IMR-90 (cell line): ENCODE measurements at regions not wholly inside any gene's neighbourhood (a gene's known extent, or its start where the extent isn't known, plus 50 kb on each side); places are given as distances from the start of the nearest gene placed in this dataset.

Experiments used
- ATAC-seq: fragments of 200-7000 bp; cut with Tn5 transposase; 2 replicates; pipeline ENCODE4 v1.9.1; 2020; ENCODE audit warnings: low read depth, mild to moderate bottlenecking, moderate library complexity
- BruUV-seq: library from RNA; stranded (reverse); fragments of 400-500 nt; replicated peaks from 2 replicates; lab custom pipeline; 2021; lab: Mats Ljungman, UMichigan
- CTCF ChIA-PET: fragments of 300-600 bp; formaldehyde crosslinking; extraction: SDS; loops from one replicate; lab custom pipeline; 2021; ENCODE audit warnings: antibody characterized with exemption; lab: Yijun Ruan, JAX
- POLR2A ChIA-PET: fragments of 300-600 bp; sonication (Branson Sonifier 250); formaldehyde crosslinking; loops from one replicate; lab custom pipeline; 2022; ENCODE audit warnings: antibody characterized with exemption; ENCODE audit not compliant: unreplicated experiment; lab: Charles Lee
- DNase-seq: peaks from one replicate; pipeline ENCODE4 v3.0.0; 2013
- H2AFZ ChIP-seq: replicated peaks from 2 replicates; pipeline ENCODE3; 2013; ENCODE audit warnings: low read length, mild to moderate bottlenecking; ENCODE audit not compliant: poor library complexity
- H2AK5ac ChIP-seq: 2 replicates; pipeline ENCODE4 v1.6.1; 2013; ENCODE audit warnings: low read depth, low read length, inconsistent platforms
- H2AK9ac ChIP-seq: replicated peaks from 2 replicates; pipeline ENCODE3; 2013; ENCODE audit warnings: mild to moderate bottlenecking, low read depth, low read length, moderate library complexity; ENCODE audit not compliant: poor library complexity
- H2BK120ac ChIP-seq: 2 replicates; pipeline ENCODE4 v1.6.1; 2013; ENCODE audit warnings: low read depth, low read length, inconsistent platforms
- H2BK15ac ChIP-seq: 3 replicates; pipeline ENCODE4 v1.6.1; 2013; ENCODE audit warnings: low read depth, low read length, inconsistent platforms
- H2BK20ac ChIP-seq: 2 replicates; pipeline ENCODE4 v1.6.1; 2013; ENCODE audit warnings: low read depth, mild to moderate bottlenecking, inconsistent platforms, low read length, moderate library complexity
- H2BK5ac ChIP-seq: 2 replicates; pipeline ENCODE4 v1.6.1; 2013; ENCODE audit warnings: mild to moderate bottlenecking, low read depth, low read length, inconsistent platforms; ENCODE audit not compliant: poor library complexity, severe bottlenecking
- H3K14ac ChIP-seq: replicated peaks from 2 replicates; pipeline ENCODE4 v1.6.1; 2013; ENCODE audit warnings: low read depth, low read length, inconsistent platforms
- H3K18ac ChIP-seq: 2 replicates; pipeline ENCODE4 v1.6.1; 2013; ENCODE audit warnings: low read depth, low read length, control low read depth
- H3K23ac ChIP-seq: 2 replicates; pipeline ENCODE4 v1.6.1; 2013; ENCODE audit warnings: low read depth, low read length, inconsistent platforms
- H3K27ac ChIP-seq: 2 replicates; pipeline ENCODE4 v1.5.1; 2013; ENCODE audit warnings: mild to moderate bottlenecking, control low read depth, low read length; ENCODE audit not compliant: insufficient read depth
- H3K27me3 ChIP-seq: 2 replicates; pipeline ENCODE4 v1.6.1; 2013; ENCODE audit warnings: low read length; ENCODE audit not compliant: control insufficient read depth, insufficient read depth
- H3K36me3 ChIP-seq: 2 replicates; pipeline ENCODE4 v1.6.1; 2013; ENCODE audit warnings: low read length, mixed read lengths; ENCODE audit not compliant: control insufficient read depth, insufficient read depth
- H3K4ac ChIP-seq: 2 replicates; pipeline ENCODE4 v1.6.1; 2013; ENCODE audit warnings: low read depth, low read length, inconsistent platforms
- H3K4me1 ChIP-seq: 2 replicates; pipeline ENCODE4 v1.6.1; 2013; ENCODE audit warnings: low read length, mixed read lengths; ENCODE audit not compliant: control insufficient read depth, insufficient read depth
- H3K4me2 ChIP-seq: 2 replicates; pipeline ENCODE4 v1.6.1; 2013; ENCODE audit warnings: low read depth, mild to moderate bottlenecking, control low read depth, low read length, moderate library complexity
- H3K4me3 ChIP-seq: 2 replicates; pipeline ENCODE4 v1.5.1; 2013; ENCODE audit warnings: low read depth, mild to moderate bottlenecking, control low read depth, low read length, moderate library complexity; ENCODE audit not compliant: insufficient read depth
- H3K56ac ChIP-seq: 2 replicates; pipeline ENCODE4 v1.6.1; 2013; ENCODE audit warnings: low read length, inconsistent platforms; ENCODE audit not compliant: insufficient read depth; ENCODE audit errors: extremely low read depth
- H3K79me1 ChIP-seq, 2 experiments: 2 replicates each; pipeline ENCODE4 v1.6.1; 2013; ENCODE audit warnings: low read length in 2 of 2, inconsistent platforms in 1 of 2, low read depth in 1 of 2
- H3K9ac ChIP-seq: 2 replicates; pipeline ENCODE4 v1.6.1; 2013; ENCODE audit warnings: low read depth, low read length, control low read depth
- H3K9me1 ChIP-seq: 2 replicates; pipeline ENCODE4 v1.6.1; 2013; ENCODE audit warnings: low read length, inconsistent platforms; ENCODE audit not compliant: insufficient read depth
- H3K9me3 ChIP-seq: 2 replicates; pipeline ENCODE4 v1.6.1; 2013; ENCODE audit warnings: low read length; ENCODE audit not compliant: control insufficient read depth, insufficient read depth
- H4K20me1 ChIP-seq: 2 replicates; pipeline ENCODE4 v1.6.1; 2013; ENCODE audit warnings: low read length, inconsistent platforms; ENCODE audit not compliant: insufficient read depth
- H4K5ac ChIP-seq: 2 replicates; pipeline ENCODE4 v1.6.1; 2013; ENCODE audit warnings: mild to moderate bottlenecking, low read depth, low read length, control low read depth
- H4K8ac ChIP-seq, 2 experiments: 2 replicates each; pipeline ENCODE4 v1.6.1; 2013; ENCODE audit warnings: low read depth in 2 of 2, low read length in 2 of 2, control low read depth in 1 of 2, inconsistent platforms in 1 of 2
- H4K91ac ChIP-seq: 2 replicates; pipeline ENCODE4 v1.6.1; 2013; ENCODE audit warnings: low read depth, low read length, inconsistent platforms; ENCODE audit not compliant: insufficient read depth
- CHD1 ChIP-seq: IDR thresholded peaks from 2 replicates; pipeline ENCODE4 v1.6.1; 2012; ENCODE audit warnings: low read depth, low read length, improper control_type of control experiment
- ELK1 ChIP-seq: fragments of 150-350 bp; IDR thresholded peaks from 2 replicates; pipeline ENCODE4 v1.6.1; 2016; ENCODE audit warnings: low read depth, mild to moderate bottlenecking, low read length, moderate library complexity, borderline replicate concordance
- FOS ChIP-seq: fragments of 150-350 bp; IDR thresholded peaks from 2 replicates; pipeline ENCODE4 v1.6.1; 2016; ENCODE audit warnings: low read depth, low read length
- MAFK ChIP-seq: IDR thresholded peaks from 2 replicates; pipeline ENCODE4 v1.6.1; 2012; ENCODE audit warnings: low read depth, low read length, improper control_type of control experiment
- MXI1 ChIP-seq: IDR thresholded peaks from 2 replicates; pipeline ENCODE4 v1.6.1; 2012; ENCODE audit warnings: low read depth, mild to moderate bottlenecking, low read length, moderate library complexity, borderline replicate concordance
- NFE2L2 ChIP-seq: fragments of 150-350 bp; IDR thresholded peaks from 2 replicates; pipeline ENCODE4 v1.6.1; 2016; ENCODE audit warnings: low read depth, mild to moderate bottlenecking, low read length
- RAD21 ChIP-seq: IDR thresholded peaks from 2 replicates; pipeline ENCODE4 v1.6.1; 2012; ENCODE audit warnings: low read length, improper control_type of control experiment
- RCOR1 ChIP-seq: IDR thresholded peaks from 2 replicates; pipeline ENCODE4 v1.6.1; 2012; ENCODE audit warnings: mild to moderate bottlenecking, low read length, improper control_type of control experiment; ENCODE audit not compliant: insufficient replicate concordance
- WGBS, 2 experiments: methylation state at CpG; one replicate each; pipeline versions ENCODE4 v1.1.5 to v1.1.7; 2013; ENCODE audit warnings: missing lambda C conversion rate in 2 of 2; ENCODE audit not compliant: insufficient read length in 1 of 2; ENCODE audit errors: extremely low coverage in 2 of 2; 5-methylcytosine and 5-hydroxymethylcytosine counted together
- dilution Hi-C: fragments of 300-500 bp; cut with HindIII; formaldehyde crosslinking; loops from one replicate; pipeline ENCODE4 v1.14.3; 2018; ENCODE audit warnings: low sequenced_read_pairs; ENCODE audit not compliant: unreplicated experiment
- in situ Hi-C: fragments of 300-500 bp; cut with MboI; formaldehyde crosslinking; loops from 3 replicates; pipeline ENCODE4 v1.14.3; 2019; ENCODE audit warnings: low sequenced_read_pairs, inconsistent platforms, mixed read lengths
- intact Hi-C: fragments of 100-400 bp; cut with micrococcal nuclease; formaldehyde crosslinking; loops from 2 replicates; pipeline ENCODE4 v1.10.0; 2022
- TF ChIP-seq, protein P1 (sequence below): fragments of 150-350 bp; IDR thresholded peaks from 2 replicates; pipeline ENCODE4 v1.6.1; 2017; ENCODE audit warnings: mild to moderate bottlenecking, antibody characterized with exemption, low read length, low read depth

GRCh38 chr22:36086170-36086490 lies 57.5 kb upstream of the RBFOX2 start:
- H2BK120ac ChIP-seq, result no peak overlapping the region
- no peak overlapping the region for H2AFZ ChIP-seq
- H2BK20ac ChIP-seq, result no peak overlapping the region
- WGBS, 2 experiments, result no CpG with 5 or more reads among the region's 6 CpGs
- no peak for DNase-seq
- no peak overlapping the region for H2AK5ac ChIP-seq
- no peaks in the 10 kb centered on the region for H3K9me3 ChIP-seq
- no peak overlapping the region for H4K91ac ChIP-seq
- no peak overlapping the region for H3K9ac ChIP-seq
- H4K20me1 ChIP-seq, result no peaks in the 10 kb centered on the region
- no peak overlapping the region for H3K18ac ChIP-seq
- no peak overlapping the region for H4K5ac ChIP-seq
- no peak overlapping the region for H3K4me3 ChIP-seq
- ChIA-PET CTCF (no interaction called here), POLR2A (interaction anchor here (0.6 kb wide), 1 partner anchor 454 kb away, joined by 4 read pairs; no protein-coding TSS in a partner anchor)
- no peak for TF ChIP-seq ELK1
- TF ChIP-seq RCOR1, result no peak
- TF ChIP-seq FOS, result no peak
- TF ChIP-seq MAFK, result no peak
- TF ChIP-seq, protein P1, sequence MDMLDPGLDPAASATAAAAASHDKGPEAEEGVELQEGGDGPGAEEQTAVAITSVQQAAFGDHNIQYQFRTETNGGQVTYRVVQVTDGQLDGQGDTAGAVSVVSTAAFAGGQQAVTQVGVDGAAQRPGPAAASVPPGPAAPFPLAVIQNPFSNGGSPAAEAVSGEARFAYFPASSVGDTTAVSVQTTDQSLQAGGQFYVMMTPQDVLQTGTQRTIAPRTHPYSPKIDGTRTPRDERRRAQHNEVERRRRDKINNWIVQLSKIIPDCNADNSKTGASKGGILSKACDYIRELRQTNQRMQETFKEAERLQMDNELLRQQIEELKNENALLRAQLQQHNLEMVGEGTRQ, result no peak
- no peak for TF ChIP-seq CHD1
- no peak for TF ChIP-seq MXI1
- TF ChIP-seq NFE2L2, result no peak
- TF ChIP-seq RAD21, result no peak
- peaks cover 1% of the 10 kb centered on the region for H3K4me1 ChIP-seq
- H3K4ac ChIP-seq, result no peak overlapping the region
- H4K8ac ChIP-seq, result no peak overlapping the region
- H3K56ac ChIP-seq, result no peak overlapping the region
- no peak for ATAC-seq
- no peak overlapping the region for H3K4me2 ChIP-seq
- H3K79me1 ChIP-seq, result no peaks in the 10 kb centered on the region
- in situ Hi-C loops, result no loop called here
- intact Hi-C loops, result no loop called here
- no TSS peak for BruUV-seq
- H2AK9ac ChIP-seq, result no peak overlapping the region
- no peak overlapping the region for H2BK15ac ChIP-seq
- H3K27ac ChIP-seq, result no peak overlapping the region
- H3K23ac ChIP-seq, result no peak overlapping the region
- no peak overlapping the region for H3K14ac ChIP-seq
- H2BK5ac ChIP-seq, result no peak overlapping the region
- dilution Hi-C loops, result no loop called here
- H3K9me1 ChIP-seq, result peaks cover 11% of the 10 kb centered on the region; the same call in 1 of the 2 replicates
- no peaks in the 10 kb centered on the region for H3K36me3 ChIP-seq
- no peaks in the 10 kb centered on the region for H3K27me3 ChIP-seq
